GM21515 (cell line): ENCODE measurements at regions not wholly inside any gene's neighbourhood (a gene's known extent, or its start where the extent isn't known, plus 50 kb on each side); places are given as distances from the start of the nearest gene placed in this dataset.
"Not testable (repeated sequence)": the region's sequence is repeated elsewhere in the genome, so short reads cannot be mapped to it uniquely, and the experiment has no call there.

Experiments
- ATAC-seq: cut with Tn5 transposase; IDR thresholded peaks from one replicate; pipeline ENCODE4 v1.9.1; 2021; ENCODE audit not compliant: unreplicated experiment

DNA sequence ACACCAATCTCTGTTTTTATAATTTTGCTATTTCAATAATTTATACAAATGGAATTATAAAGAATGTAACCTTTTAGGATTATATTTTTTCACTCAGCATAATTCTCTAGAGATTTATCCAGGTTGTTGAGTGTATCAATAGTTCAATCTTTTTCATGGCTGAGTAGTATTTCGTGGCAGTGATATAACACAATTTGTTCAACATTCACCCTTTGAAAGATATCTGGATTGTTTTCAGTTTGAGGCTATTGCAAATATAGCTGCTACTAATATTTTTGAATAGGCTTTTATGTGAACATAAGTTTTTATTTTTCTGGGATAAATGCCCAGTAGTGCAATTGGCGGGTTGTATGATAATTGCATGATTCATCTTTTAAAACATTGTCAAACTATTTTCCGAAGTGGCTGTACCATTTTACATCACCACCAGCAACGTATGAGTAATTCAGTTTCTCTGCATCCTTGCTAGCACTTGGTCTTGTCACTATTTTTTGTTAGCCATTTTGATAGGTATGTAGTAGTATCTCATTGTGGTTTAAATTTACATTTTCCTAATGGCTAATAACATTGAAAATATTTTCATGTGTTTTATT, 55.6 kb upstream of the ABCD3 start:
- ATAC-seq = no peak

DNA sequence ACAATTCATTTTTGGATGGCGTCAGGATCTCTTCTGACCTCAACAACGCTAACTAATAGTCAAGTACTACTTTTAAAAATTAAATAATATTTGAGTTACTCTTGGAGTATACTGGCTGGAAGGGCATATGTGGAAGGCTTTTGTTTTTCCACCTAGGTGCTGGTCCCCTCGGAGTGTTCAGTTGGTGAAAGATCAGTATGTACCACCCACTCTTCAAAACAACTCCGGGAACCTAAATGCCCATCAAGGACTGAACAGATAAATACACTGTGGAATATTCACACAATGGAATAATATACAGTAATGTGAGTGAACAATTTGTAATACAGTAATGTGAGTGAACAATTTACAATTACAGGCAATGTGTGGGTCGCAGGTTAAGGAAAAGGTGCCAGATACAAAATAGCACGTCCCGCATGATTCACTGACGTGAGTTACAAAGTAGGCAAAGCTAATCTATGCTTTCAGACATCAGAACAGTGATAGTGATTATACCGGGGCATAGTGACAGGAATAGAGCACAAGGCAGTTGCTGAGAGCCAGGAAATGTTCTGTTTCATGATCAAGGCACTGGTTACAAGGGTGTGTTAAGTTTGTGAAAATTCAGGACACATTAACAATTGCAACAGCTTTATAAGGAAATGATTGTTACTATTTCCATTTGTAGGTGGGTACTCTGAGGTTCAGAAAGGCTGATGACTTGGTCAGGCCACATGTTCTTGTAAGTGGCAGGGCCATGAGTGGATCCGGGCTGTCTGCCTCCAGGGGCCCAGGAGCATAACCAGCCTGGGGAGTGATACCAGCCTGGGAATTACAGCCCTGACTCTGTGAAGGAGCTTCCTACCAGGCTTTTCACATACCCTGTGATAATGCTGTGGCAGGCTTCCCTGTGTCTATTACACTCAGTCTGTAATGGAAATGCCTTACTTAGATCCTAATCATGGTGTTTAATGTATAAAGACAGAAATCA, 59.3 kb upstream of the ABCD3 start:
- no peak for ATAC-seq

DNA sequence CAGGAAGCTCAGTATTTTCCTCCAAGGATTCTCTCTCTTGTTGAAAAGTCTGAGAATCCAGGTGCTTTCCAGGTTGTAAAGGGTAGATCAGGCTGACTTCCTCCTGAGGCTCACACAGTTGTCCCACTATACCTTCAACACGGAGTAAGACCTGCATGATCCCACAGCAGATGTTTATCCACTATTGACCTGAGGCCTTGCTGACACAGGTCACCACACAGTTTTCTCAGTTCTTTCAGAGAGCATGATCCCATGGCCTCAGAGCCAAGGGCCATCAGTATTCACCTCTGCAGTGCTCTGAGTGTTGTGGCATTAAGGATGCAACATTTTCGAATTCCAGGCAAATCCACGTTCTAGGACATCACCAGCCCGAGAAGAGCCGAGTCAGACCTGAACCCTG, 60.5 kb upstream of the ABCD3 start:
- ATAC-seq = no peak

- no peak for ATAC-seq
These were observed 62.7 kb upstream of the ABCD3 start for GRCh38 chr1:94355485-94355980.

DNA sequence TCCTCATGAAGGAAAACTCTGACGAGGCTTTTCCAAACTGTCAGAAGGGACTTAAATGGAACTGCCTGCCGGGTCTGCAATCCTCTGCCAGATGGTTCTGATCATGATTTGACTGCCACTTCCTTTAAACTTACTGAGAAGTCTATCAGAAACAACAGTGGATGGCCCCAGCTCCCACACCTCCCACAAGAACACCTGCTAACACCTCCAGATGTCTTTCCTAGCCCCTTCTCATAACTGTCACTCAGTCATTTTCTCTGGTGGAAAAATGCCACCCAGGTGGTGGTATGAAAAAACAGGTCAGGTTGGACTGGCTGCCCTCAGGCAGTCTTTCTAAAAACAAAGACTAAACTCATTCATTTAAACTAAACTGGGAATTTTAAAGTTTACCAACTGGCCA, 66.7 kb upstream of the ABCD3 start:
- no peak for ATAC-seq

- ATAC-seq = no peak
These were observed 67.8 kb upstream of the ABCD3 start for GRCh38 chr1:94350350-94350924.

GRCh38 chr1:94349853-94350252, 68.3 kb upstream of the ABCD3 start:
- ATAC-seq = no peak

DNA sequence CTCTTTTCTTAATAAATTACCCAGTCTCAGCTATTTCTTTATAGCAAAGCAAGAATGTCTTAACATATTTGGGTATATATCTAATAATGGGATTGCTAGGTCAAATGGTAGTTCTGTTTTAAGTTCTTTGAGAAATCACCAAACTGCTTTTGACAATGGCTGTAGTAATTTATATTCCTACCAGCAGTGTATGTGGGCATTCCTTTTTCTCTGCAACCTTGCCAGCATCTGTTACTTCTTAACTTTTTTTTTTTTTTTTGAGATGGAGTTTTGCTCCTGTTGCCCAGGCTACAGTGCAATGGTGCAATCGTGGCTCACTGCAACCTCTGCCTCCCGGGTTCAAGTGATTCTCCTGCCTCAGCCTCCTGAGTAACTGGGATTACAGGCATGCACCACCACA, 69.8 kb upstream of the ABCD3 start:
- not testable (repeated sequence) for ATAC-seq

DNA sequence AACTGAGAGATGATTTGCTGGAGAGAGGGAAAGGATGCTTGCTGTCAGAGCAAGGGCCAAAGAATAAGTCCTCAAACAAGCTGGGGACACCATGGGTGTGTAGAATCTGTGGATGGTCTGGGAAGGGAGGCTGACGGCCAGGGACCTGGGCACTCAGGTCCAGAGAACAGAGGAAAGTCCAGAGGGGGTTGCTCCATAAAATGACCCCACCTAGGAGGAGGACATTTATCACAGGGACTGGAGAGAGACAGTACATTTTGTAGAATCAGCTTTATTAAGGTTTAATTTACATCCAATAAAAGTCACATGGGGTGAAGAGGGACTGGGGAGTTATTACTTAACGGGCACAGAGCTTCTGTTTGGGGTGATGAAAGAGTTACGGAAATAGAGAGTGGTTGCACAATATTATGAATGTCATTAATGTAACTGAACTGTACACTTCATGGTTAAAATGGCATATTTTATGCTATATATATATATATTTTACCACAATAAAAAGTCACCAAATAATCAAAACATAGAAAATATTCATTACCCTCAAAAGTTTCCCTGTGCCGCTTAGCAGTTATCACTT, 73.0 kb upstream of the ABCD3 start:
- ATAC-seq = no peak

GRCh38 chr1:94342416-94342815, 75.8 kb upstream of the ABCD3 start:
- no peak for ATAC-seq

DNA sequence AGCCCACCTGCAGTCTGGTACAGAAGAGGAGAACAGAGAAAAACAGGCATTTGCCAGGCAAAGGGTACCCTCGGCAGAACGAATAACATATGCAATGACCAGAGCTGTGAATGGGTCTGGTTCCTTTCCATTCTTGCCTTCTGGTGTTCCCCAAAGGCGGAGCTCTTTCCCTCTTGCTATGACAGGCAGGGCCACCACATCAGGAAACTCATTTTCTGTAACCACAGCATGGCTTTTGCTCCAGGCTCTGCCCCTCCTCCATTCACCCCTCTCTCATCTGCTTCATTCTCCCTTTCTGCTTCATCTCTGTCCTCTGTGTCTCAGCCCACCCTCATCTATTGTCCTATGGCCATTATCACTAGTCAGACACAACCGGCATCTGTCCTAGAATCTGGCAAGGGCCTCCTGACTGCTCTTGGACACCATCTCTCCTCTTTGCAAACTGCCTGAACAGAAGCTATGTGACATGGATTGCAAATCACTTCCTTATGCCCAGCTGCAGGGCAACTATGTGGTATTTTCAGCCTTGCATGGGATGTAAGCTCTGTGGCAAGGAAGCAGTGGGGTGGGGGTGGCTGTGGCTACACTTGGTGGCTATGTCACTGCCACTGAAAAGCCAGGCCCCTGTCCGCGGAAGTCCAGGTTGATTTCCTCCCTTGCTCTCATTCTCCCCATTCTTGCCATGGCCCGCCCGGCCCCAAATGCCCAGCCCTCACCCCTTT, 78.8 kb upstream of the ABCD3 start:
- ATAC-seq = no peak

DNA sequence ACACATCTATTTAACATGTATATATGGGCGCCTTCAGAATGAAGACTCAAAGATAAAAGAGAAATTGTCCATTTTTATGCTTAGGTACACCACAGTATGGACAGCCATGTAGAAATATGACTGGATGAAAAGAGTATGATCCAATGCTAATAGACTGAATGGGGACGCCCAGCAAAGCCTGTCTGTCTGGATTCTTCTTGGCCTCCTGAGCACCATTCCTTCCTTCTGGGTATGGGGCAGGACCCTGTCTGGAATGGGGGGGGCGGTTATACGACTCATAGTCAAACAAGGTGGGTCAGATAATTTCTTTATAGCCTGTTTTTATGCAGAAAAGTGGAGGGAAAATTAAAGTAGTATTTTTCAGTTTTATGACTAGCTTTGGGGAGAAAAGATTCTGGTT, 81.2 kb upstream of the ABCD3 start:
- no peak for ATAC-seq

- peak; percentile 43 for ATAC-seq
These were observed 82.2 kb upstream of the ABCD3 start for GRCh38 chr1:94335950-94336349.

GRCh38 chr1:94335447-94335846, 82.7 kb upstream of the ABCD3 start:
- peak; percentile 40 for ATAC-seq

GRCh38 chr1:94334764-94335163, 83.4 kb upstream of the ABCD3 start:
- ATAC-seq = no peak

DNA sequence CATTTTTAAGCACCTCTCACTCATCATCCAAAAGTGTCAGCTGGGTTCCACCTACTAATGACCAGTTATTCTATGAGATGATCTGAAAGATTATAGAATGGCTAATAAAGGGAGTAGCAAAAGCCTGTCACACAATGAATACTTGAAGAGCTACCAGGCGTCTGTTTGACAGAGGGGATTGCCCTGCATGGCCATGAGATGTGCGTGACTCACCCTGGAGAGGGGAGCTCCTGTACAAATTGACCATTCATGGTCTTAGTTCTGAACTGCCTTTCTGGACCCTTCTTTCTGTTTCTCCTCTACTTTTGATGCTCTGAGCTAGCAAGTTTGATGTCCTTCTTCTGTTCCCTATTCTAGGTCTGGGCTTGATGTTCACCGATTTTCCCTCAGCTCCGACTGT, 85.2 kb upstream of the ABCD3 start:
- ATAC-seq = no peak

DNA sequence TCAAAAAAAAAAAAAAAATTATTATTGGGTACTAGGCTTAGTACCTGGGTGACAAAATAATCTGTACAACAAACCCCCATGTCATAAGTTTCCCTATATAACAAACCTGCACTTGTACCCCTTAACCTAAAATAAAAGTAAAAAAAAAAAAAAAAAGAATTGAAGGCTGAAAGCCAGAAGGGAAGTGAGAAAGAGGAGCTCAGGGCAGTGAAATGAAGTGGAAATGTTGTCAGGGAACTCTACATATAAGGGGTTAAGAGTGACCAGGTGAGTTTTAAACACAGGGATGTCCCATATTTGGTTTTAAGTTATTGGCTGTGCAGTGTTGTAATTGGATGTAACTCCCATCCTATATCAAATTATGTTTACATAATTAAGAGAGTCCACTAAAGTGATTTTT, 85.7 kb upstream of the ABCD3 start:
- ATAC-seq = no peak

DNA sequence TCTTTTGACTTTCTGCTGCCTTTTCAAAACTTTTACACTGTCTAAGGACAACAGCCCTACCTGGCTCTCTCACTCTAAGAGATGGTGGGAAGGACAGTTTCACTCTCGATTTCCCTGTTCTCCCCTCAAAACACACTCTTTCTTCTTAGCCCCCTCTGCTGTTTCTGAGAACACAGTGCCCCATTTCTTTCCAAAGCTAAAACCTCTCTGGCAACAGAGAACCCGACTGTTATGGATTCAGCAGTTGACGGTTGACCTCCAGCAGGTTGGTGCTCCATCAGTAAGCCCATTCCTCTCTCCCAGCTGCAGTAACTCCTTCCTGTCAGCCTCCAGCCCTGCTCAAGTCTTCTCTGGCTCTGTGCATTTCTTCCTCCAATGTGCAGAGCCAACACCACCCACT, 88.2 kb upstream of the ABCD3 start:
- ATAC-seq = no peak

DNA sequence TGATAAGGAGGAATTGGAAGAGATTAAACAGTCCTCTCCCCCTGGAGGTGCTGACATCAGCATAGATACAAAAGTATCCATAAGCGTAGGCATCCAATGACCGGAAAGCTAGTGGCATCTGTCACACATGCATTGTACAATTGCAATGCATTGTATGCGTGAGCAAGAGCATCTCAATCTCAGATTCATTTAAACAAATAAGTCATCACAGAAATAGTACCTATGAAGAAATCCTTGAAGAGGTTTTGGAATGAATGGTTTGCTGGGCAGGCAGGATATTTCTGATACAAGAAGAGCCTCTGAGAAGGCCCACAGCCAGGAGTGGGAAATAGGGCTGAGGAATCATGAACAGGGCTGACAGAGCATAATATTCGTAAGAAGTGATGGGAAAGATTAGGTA, 88.9 kb upstream of the ABCD3 start:
- ATAC-seq = no peak

DNA sequence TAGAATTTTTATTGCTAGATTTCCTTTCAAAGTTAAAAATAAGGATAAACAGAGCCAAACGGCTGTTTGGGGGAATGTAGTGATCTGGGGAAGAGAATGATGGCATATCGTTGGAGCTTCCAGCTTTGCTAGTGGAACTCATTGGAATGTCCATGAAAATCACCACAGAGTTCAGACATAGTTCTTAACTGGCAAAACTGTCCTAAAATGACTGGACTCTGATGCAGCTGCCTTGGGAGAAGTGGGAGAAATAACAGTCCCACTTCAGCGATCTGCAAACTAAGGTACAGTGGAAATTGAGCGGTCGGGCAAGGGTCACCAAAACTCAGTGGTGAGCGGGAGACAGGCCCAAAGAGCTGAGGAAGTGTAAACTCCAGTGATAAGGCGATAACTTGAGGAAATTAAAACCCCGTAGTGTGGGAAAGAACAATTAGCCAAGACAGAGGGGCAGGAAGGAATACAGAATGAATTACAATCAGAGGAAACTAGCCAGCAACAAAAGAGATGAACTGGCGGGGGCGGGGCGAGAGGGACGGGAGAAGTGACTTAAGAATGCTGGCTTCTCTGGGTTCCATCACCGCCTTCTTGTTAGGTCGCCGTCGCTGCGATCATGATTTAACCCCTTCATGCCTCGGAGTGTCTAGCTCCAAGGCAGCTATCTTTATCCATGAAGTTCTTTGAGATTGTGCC, 89.8 kb upstream of the ARHGAP29 start:
- ATAC-seq = no peak
